ENCODE measurements at regions not wholly inside any gene's neighbourhood (a gene's known extent, or its start where the extent isn't known, plus 50 kb on each side); places are given as distances from the start of the nearest gene placed in this dataset.

- H3K9me2 ChIP-seq (ENCODE audit: insufficient read depth, low read length) = no peaks in the 10 kb centered on the region
- no peak overlapping the region for H3K9ac ChIP-seq (ENCODE audit: low read length)
- H3K4me3 ChIP-seq (ENCODE audit: low read length) = no peak overlapping the region
- H2AFZ ChIP-seq (ENCODE audit: low read depth, low read length) = no peak overlapping the region
- no peaks in the 10 kb centered on the region for H3F3A ChIP-seq (ENCODE audit: insufficient read depth, low read length, poor library complexity, severe bottlenecking)
- no peaks in the 10 kb centered on the region for H3K27me3 ChIP-seq (ENCODE audit: insufficient read depth, low read depth, low read length)
- H3K4me2 ChIP-seq (ENCODE audit: low read length) = no peak overlapping the region
- no peaks in the 10 kb centered on the region for H3K36me3 ChIP-seq (ENCODE audit: insufficient read depth, low read length)
- H3K9me3 ChIP-seq (ENCODE audit: low read length) = no peaks in the 10 kb centered on the region
- TF ChIP-seq EP300 (conservative IDR thresholded peaks at IDR 0.05; ENCODE audit: poor library complexity, severe bottlenecking) (no peak), MXI1 (conservative IDR thresholded peaks at IDR 0.05; ENCODE audit: poor library complexity, severe bottlenecking) (no peak), SMC3 (conservative IDR thresholded peaks at IDR 0.05; ENCODE audit: poor library complexity) (no peak), POLR2AphosphoS5 (IDR thresholded peaks at IDR 0.05) (no peak), CTCF (IDR thresholded peaks at IDR 0.05; ENCODE audit: poor library complexity, severe bottlenecking) (no peak), TAF1 (IDR thresholded peaks at IDR 0.05; ENCODE audit: low read depth) (no peak), RAD21 (conservative IDR thresholded peaks at IDR 0.05) (no peak), EZH2 (IDR thresholded peaks at IDR 0.05; ENCODE audit: borderline replicate concordance, insufficient read depth, low read length, poor library complexity, severe bottlenecking) (no peak)
- TF ChIP-seq, protein P1, sequence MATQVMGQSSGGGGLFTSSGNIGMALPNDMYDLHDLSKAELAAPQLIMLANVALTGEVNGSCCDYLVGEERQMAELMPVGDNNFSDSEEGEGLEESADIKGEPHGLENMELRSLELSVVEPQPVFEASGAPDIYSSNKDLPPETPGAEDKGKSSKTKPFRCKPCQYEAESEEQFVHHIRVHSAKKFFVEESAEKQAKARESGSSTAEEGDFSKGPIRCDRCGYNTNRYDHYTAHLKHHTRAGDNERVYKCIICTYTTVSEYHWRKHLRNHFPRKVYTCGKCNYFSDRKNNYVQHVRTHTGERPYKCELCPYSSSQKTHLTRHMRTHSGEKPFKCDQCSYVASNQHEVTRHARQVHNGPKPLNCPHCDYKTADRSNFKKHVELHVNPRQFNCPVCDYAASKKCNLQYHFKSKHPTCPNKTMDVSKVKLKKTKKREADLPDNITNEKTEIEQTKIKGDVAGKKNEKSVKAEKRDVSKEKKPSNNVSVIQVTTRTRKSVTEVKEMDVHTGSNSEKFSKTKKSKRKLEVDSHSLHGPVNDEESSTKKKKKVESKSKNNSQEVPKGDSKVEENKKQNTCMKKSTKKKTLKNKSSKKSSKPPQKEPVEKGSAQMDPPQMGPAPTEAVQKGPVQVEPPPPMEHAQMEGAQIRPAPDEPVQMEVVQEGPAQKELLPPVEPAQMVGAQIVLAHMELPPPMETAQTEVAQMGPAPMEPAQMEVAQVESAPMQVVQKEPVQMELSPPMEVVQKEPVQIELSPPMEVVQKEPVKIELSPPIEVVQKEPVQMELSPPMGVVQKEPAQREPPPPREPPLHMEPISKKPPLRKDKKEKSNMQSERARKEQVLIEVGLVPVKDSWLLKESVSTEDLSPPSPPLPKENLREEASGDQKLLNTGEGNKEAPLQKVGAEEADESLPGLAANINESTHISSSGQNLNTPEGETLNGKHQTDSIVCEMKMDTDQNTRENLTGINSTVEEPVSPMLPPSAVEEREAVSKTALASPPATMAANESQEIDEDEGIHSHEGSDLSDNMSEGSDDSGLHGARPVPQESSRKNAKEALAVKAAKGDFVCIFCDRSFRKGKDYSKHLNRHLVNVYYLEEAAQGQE (IDR thresholded peaks at IDR 0.05; ENCODE audit: borderline replicate concordance) = no peak
- H3K79me2 ChIP-seq (replicated peaks; ENCODE audit: insufficient read depth, low read length) = no peaks in the 10 kb centered on the region
- H4K20me1 ChIP-seq (ENCODE audit: insufficient read depth) = no peaks in the 10 kb centered on the region
- no peak overlapping the region for H3K27ac ChIP-seq (ENCODE audit: low read length)
Measured at GRCh38 chr6:81655696-81656095, 96.8 kb downstream of the TENT5A start.

GRCh38 chr6:81648502-81648901 is 104.0 kb downstream of the TENT5A start:
- H3F3A ChIP-seq (ENCODE audit: insufficient read depth, low read length, poor library complexity, severe bottlenecking) = no peaks in the 10 kb centered on the region
- H3K9me3 ChIP-seq (ENCODE audit: low read length) = no peaks in the 10 kb centered on the region
- no peak for TF ChIP-seq CTCF (IDR thresholded peaks at IDR 0.05; ENCODE audit: poor library complexity, severe bottlenecking)
- no peak for TF ChIP-seq RAD21 (conservative IDR thresholded peaks at IDR 0.05)
- TF ChIP-seq, protein P1 (IDR thresholded peaks at IDR 0.05; ENCODE audit: borderline replicate concordance) = no peak
- no peak for TF ChIP-seq POLR2AphosphoS5 (IDR thresholded peaks at IDR 0.05)
- no peak for TF ChIP-seq TAF1 (IDR thresholded peaks at IDR 0.05; ENCODE audit: low read depth)
- no peak for TF ChIP-seq MXI1 (conservative IDR thresholded peaks at IDR 0.05; ENCODE audit: poor library complexity, severe bottlenecking)
- no peak for TF ChIP-seq EP300 (conservative IDR thresholded peaks at IDR 0.05; ENCODE audit: poor library complexity, severe bottlenecking)
- H2AFZ ChIP-seq (ENCODE audit: low read depth, low read length) = no peak overlapping the region
- no peak overlapping the region for H3K4me3 ChIP-seq (ENCODE audit: low read length)
- no peak overlapping the region for H3K9ac ChIP-seq (ENCODE audit: low read length)
- H3K36me3 ChIP-seq (ENCODE audit: insufficient read depth, low read length) = no peaks in the 10 kb centered on the region
- no peaks in the 10 kb centered on the region for H3K27me3 ChIP-seq (ENCODE audit: insufficient read depth, low read depth, low read length)
- no peak overlapping the region for H3K4me2 ChIP-seq (ENCODE audit: low read length)
- no peaks in the 10 kb centered on the region for H4K20me1 ChIP-seq (ENCODE audit: insufficient read depth)
- no peaks in the 10 kb centered on the region for H3K79me2 ChIP-seq (replicated peaks; ENCODE audit: insufficient read depth, low read length)
- H3K9me2 ChIP-seq (ENCODE audit: insufficient read depth, low read length) = no peaks in the 10 kb centered on the region
- H3K27ac ChIP-seq (ENCODE audit: low read length) = no peak overlapping the region
